HEK293 (cell line): ENCODE measurements at regions not wholly inside any gene's neighbourhood (a gene's known extent, or its start where the extent isn't known, plus 50 kb on each side); places are given as distances from the start of the nearest gene placed in this dataset.

ENCODE experiments used
- CTCF ChIA-PET: fragments of 350-600 bp; formaldehyde crosslinking; extraction: SDS; loops from one replicate; lab custom pipeline; 2021; ENCODE audit warnings: antibody characterized with exemption; lab: Yijun Ruan, JAX
- POLR2A ChIA-PET: fragments of 300-600 bp; formaldehyde crosslinking; extraction: SDS; loops from one replicate; lab custom pipeline; 2020; ENCODE audit warnings: antibody characterized with exemption, inconsistent platforms; lab: Yijun Ruan, JAX
- H3K27ac ChIP-seq: fragments of 200-500 bp; sonication (Bioruptor generic); 2 replicates; pipeline ENCODE4 v1.5.1; 2014; ENCODE audit warnings: low read depth, low read length, control low read depth, inconsistent platforms; ENCODE audit errors: extremely low read depth
- H3K36me3 ChIP-seq, 2 experiments: fragments of 200-500 bp in 1 of 2; sonication (Bioruptor generic) in 1 of 2; 1 replicate in 1 of 2; 2 replicates in 1 of 2; pipeline ENCODE4 v1.5.1; 2014 to 2017; ENCODE audit warnings: inconsistent platforms in 2 of 2, low read length in 2 of 2; ENCODE audit not compliant: control insufficient read depth in 2 of 2, insufficient read depth in 1 of 2
- H3K4me1 ChIP-seq: fragments of 200-500 bp; sonication (Bioruptor generic); 2 replicates; pipeline ENCODE4 v1.5.1; 2014; ENCODE audit warnings: mild to moderate bottlenecking, low read length, inconsistent platforms; ENCODE audit not compliant: control insufficient read depth, insufficient read depth
- H3K4me3 ChIP-seq: 2 replicates; pipeline ENCODE4 v1.5.1; 2011; ENCODE audit warnings: low read depth, mild to moderate bottlenecking, control low read depth, low read length, moderate library complexity
- H3K9me3 ChIP-seq: fragments of 200-500 bp; sonication (Bioruptor generic); 2 replicates; pipeline ENCODE4 v1.5.1; 2014; ENCODE audit warnings: low read depth, low read length, inconsistent platforms; ENCODE audit not compliant: control insufficient read depth, insufficient read depth
- ATF2 ChIP-seq: fragments of 450-650 bp; formaldehyde crosslinking; IDR thresholded peaks from 2 replicates; pipeline ENCODE4 v1.5.1; 2016; ENCODE audit warnings: missing biosample characterization, missing genetic modification characterization, low read depth
- CTCF ChIP-seq: fragments of 450-650 bp; formaldehyde crosslinking; IDR thresholded peaks from 2 replicates; pipeline ENCODE4 v1.5.1; 2016; ENCODE audit warnings: missing biosample characterization, missing genetic modification characterization
- GLI2 ChIP-seq: fragments of 450-650 bp; formaldehyde crosslinking; IDR thresholded peaks from 2 replicates; pipeline ENCODE4; 2017; ENCODE audit warnings: missing biosample characterization, missing genetic modification characterization, low read depth, borderline replicate concordance
- KLF10 ChIP-seq: fragments of 450-650 bp; IDR thresholded peaks from 2 replicates; pipeline ENCODE4 v1.5.1; 2018; ENCODE audit warnings: missing biosample characterization, mild to moderate bottlenecking, missing genetic modification characterization
- SETDB1 ChIP-seq: IDR thresholded peaks from one replicate; pipeline ENCODE4 v1.6.1; 2017; ENCODE audit warnings: mild to moderate bottlenecking, low read length, moderate library complexity, mixed read lengths; ENCODE audit not compliant: insufficient read length
- TCF7L2 ChIP-seq: IDR thresholded peaks from 2 replicates; pipeline ENCODE4 v1.6.1; 2011; ENCODE audit warnings: low read depth, mild to moderate bottlenecking, inconsistent platforms, low read length, moderate library complexity, borderline replicate concordance
- TRIM28 ChIP-seq: IDR thresholded peaks from 2 replicates; pipeline ENCODE4 v1.6.1; 2011; ENCODE audit warnings: low read length, control low read depth, borderline replicate concordance
- ZFP69B ChIP-seq: fragments of 450-650 bp; formaldehyde crosslinking; IDR thresholded peaks from 2 replicates; pipeline ENCODE4 v1.5.1; 2016; ENCODE audit warnings: missing biosample characterization, missing genetic modification characterization
- ZNF138 ChIP-seq: fragments of 450-650 bp; formaldehyde crosslinking; IDR thresholded peaks from 2 replicates; pipeline ENCODE4 v1.5.1; 2016; ENCODE audit warnings: missing biosample characterization, missing genetic modification characterization, borderline replicate concordance
- ZNF335 ChIP-seq: fragments of 450-650 bp; formaldehyde crosslinking; conservative IDR thresholded peaks from 2 replicates; pipeline ENCODE4 v1.5.1; 2016; ENCODE audit warnings: missing biosample characterization, missing genetic modification characterization
- ZNF404 ChIP-seq: fragments of 450-650 bp; formaldehyde crosslinking; IDR thresholded peaks from 2 replicates; pipeline ENCODE4 v1.5.1; 2017; ENCODE audit warnings: missing biosample characterization, missing genetic modification characterization
- ZNF677 ChIP-seq: fragments of 450-650 bp; IDR thresholded peaks from 2 replicates; pipeline ENCODE4 v1.5.0; 2018; ENCODE audit warnings: missing biosample characterization, mild to moderate bottlenecking, missing genetic modification characterization, moderate library complexity
- TF ChIP-seq, protein P1 (sequence below): fragments of 450-650 bp; formaldehyde crosslinking; IDR thresholded peaks from 2 replicates; pipeline ENCODE4 v1.5.1; 2016; ENCODE audit warnings: missing biosample characterization, missing genetic modification characterization, borderline replicate concordance
- TF ChIP-seq, protein P2 (sequence below): fragments of 450-650 bp; IDR thresholded peaks from 2 replicates; pipeline ENCODE4 v1.5.1; 2018; ENCODE audit warnings: missing biosample characterization, mild to moderate bottlenecking, missing genetic modification characterization
- TF ChIP-seq, protein P3 (sequence below): fragments of 450-650 bp; formaldehyde crosslinking; IDR thresholded peaks from 2 replicates; pipeline ENCODE4 v1.5.1; 2017; ENCODE audit warnings: missing biosample characterization, mild to moderate bottlenecking, missing genetic modification characterization, moderate library complexity
- TF ChIP-seq, protein P4 (sequence below): fragments of 450-650 bp; formaldehyde crosslinking; IDR thresholded peaks from 2 replicates; pipeline ENCODE4 v1.5.1; 2016; ENCODE audit warnings: missing biosample characterization, missing genetic modification characterization

DNA sequence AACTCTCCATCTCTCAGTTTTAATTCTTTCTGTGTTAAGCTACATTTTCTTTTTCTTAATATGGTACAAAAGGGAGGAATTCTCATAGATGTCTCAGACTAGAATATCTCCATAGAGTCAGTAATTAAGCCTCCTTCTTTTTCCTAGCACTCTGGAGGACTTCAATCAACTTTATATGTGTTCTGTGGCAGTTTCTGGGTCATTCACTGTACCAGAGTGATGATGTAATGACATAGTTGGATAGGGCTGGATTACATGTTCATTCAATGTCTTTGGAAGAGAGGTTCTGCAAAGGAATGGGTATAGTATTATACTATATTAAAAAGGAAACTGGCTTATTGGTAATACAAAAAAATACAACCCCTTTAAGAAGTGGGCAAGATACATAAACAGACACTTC is 318.3 kb upstream of the OPRM1 start:
- H3K4me1 ChIP-seq, result no peaks in the 10 kb centered on the region
- H3K4me3 ChIP-seq, result no peak overlapping the region
- ChIA-PET POLR2A (no interaction called here), CTCF (interaction anchor here (0.6 to 0.7 kb wide), 2 partner anchors 44 to 48 kb away, joined by 4 to 7 read pairs; no protein-coding TSS in a partner anchor)
- no peak overlapping the region for H3K27ac ChIP-seq
- no peaks in the 10 kb centered on the region for H3K9me3 ChIP-seq
- TF ChIP-seq ZNF404 (tag by site-specific recombination) (no peak), ZNF677 (no peak), ZFP69B (tag by site-specific recombination) (no peak), ATF2 (tag by site-specific recombination) (peak; percentile 9; the same call in 1 of the 2 replicates), SETDB1 (no peak)
- TF ChIP-seq, all 188 proteins: peak for 1
- no peaks in the 10 kb centered on the region for H3K36me3 ChIP-seq

DNA sequence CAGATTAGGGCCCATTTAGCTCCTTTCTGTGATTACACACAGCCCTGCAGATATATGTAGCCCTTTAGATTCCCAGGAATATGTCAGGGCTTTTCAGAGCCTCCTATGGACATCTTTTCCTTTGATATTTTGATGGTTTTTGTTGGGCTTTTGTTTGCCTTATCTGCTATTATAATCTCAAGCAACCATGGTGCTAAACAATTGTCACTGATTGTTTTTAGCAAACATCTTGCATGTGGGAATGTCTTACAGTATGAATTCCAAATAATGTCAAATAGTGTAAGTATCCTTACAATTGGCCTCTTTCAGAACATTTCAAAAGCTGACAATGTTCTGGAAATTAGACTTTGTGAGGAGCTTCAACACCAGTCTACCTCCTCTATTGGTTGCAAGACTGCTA is 333.6 kb upstream of the OPRM1 start:
- Histone ChIP-seq H3K4me3 (no peak overlapping the region), H3K9me3 (no peaks in the 10 kb centered on the region), H3K4me1 (no peaks in the 10 kb centered on the region), H3K27ac (no peak overlapping the region), H3K36me3 (no peaks in the 10 kb centered on the region)
- no peak for TF ChIP-seq GLI2 (tag by site-specific recombination)
- no peak for TF ChIP-seq TCF7L2
- TF ChIP-seq SETDB1, result peak; percentile 84
- no peak for TF ChIP-seq ZNF677
- peak; percentile 49; the same call in 1 of the 2 replicates for TF ChIP-seq TRIM28
- no peak for TF ChIP-seq CTCF (tag by site-specific recombination)
- ChIA-PET POLR2A (no interaction called here), CTCF (no interaction called here)

DNA sequence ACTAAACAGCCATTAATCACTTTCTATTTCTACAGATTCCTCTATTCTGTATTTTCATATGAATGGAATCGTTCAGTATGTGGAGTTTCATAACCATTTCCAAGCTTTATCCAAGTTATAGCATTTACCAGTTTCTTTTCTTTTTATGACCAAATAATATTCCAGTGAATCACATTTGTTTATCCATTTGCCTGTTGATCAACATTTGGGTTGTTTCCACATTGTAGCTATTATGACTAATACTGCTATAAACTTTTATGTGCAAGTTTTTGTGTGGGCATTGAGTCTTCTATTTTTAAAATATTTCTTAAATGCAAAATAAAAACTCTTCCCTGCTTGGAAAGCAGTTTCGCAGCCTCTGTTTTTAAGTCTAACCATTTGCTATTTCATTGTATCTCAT is 336.4 kb upstream of the OPRM1 start:
- Histone ChIP-seq H3K36me3 (no peaks in the 10 kb centered on the region), H3K27ac (no peak overlapping the region), H3K9me3 (no peaks in the 10 kb centered on the region), H3K4me1 (no peaks in the 10 kb centered on the region), H3K4me3 (no peak overlapping the region)
- POLR2A ChIA-PET, result no interaction called here
- CTCF ChIA-PET, result no interaction called here
- TF ChIP-seq, protein P1, sequence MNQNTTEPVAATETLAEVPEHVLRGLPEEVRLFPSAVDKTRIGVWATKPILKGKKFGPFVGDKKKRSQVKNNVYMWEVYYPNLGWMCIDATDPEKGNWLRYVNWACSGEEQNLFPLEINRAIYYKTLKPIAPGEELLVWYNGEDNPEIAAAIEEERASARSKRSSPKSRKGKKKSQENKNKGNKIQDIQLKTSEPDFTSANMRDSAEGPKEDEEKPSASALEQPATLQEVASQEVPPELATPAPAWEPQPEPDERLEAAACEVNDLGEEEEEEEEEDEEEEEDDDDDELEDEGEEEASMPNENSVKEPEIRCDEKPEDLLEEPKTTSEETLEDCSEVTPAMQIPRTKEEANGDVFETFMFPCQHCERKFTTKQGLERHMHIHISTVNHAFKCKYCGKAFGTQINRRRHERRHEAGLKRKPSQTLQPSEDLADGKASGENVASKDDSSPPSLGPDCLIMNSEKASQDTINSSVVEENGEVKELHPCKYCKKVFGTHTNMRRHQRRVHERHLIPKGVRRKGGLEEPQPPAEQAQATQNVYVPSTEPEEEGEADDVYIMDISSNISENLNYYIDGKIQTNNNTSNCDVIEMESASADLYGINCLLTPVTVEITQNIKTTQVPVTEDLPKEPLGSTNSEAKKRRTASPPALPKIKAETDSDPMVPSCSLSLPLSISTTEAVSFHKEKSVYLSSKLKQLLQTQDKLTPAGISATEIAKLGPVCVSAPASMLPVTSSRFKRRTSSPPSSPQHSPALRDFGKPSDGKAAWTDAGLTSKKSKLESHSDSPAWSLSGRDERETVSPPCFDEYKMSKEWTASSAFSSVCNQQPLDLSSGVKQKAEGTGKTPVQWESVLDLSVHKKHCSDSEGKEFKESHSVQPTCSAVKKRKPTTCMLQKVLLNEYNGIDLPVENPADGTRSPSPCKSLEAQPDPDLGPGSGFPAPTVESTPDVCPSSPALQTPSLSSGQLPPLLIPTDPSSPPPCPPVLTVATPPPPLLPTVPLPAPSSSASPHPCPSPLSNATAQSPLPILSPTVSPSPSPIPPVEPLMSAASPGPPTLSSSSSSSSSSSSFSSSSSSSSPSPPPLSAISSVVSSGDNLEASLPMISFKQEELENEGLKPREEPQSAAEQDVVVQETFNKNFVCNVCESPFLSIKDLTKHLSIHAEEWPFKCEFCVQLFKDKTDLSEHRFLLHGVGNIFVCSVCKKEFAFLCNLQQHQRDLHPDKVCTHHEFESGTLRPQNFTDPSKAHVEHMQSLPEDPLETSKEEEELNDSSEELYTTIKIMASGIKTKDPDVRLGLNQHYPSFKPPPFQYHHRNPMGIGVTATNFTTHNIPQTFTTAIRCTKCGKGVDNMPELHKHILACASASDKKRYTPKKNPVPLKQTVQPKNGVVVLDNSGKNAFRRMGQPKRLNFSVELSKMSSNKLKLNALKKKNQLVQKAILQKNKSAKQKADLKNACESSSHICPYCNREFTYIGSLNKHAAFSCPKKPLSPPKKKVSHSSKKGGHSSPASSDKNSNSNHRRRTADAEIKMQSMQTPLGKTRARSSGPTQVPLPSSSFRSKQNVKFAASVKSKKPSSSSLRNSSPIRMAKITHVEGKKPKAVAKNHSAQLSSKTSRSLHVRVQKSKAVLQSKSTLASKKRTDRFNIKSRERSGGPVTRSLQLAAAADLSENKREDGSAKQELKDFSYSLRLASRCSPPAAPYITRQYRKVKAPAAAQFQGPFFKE (tag by site-specific recombination), result no peak
- no peak for TF ChIP-seq ZNF138
- TF ChIP-seq KLF10, result no peak
- TF ChIP-seq, protein P2, sequence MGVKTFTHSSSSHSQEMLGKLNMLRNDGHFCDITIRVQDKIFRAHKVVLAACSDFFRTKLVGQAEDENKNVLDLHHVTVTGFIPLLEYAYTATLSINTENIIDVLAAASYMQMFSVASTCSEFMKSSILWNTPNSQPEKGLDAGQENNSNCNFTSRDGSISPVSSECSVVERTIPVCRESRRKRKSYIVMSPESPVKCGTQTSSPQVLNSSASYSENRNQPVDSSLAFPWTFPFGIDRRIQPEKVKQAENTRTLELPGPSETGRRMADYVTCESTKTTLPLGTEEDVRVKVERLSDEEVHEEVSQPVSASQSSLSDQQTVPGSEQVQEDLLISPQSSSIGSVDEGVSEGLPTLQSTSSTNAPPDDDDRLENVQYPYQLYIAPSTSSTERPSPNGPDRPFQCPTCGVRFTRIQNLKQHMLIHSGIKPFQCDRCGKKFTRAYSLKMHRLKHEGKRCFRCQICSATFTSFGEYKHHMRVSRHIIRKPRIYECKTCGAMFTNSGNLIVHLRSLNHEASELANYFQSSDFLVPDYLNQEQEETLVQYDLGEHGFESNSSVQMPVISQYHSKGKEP (tag by site-specific recombination), result no peak
- TF ChIP-seq ZNF335 (tag by site-specific recombination), result no peak
- TF ChIP-seq, protein P3, sequence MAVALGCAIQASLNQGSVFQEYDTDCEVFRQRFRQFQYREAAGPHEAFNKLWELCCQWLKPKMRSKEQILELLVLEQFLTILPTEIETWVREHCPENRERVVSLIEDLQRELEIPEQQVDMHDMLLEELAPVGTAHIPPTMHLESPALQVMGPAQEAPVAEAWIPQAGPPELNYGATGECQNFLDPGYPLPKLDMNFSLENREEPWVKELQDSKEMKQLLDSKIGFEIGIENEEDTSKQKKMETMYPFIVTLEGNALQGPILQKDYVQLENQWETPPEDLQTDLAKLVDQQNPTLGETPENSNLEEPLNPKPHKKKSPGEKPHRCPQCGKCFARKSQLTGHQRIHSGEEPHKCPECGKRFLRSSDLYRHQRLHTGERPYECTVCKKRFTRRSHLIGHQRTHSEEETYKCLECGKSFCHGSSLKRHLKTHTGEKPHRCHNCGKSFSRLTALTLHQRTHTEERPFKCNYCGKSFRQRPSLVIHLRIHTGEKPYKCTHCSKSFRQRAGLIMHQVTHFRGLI (tag by site-specific recombination), result no peak
- TF ChIP-seq, protein P4, sequence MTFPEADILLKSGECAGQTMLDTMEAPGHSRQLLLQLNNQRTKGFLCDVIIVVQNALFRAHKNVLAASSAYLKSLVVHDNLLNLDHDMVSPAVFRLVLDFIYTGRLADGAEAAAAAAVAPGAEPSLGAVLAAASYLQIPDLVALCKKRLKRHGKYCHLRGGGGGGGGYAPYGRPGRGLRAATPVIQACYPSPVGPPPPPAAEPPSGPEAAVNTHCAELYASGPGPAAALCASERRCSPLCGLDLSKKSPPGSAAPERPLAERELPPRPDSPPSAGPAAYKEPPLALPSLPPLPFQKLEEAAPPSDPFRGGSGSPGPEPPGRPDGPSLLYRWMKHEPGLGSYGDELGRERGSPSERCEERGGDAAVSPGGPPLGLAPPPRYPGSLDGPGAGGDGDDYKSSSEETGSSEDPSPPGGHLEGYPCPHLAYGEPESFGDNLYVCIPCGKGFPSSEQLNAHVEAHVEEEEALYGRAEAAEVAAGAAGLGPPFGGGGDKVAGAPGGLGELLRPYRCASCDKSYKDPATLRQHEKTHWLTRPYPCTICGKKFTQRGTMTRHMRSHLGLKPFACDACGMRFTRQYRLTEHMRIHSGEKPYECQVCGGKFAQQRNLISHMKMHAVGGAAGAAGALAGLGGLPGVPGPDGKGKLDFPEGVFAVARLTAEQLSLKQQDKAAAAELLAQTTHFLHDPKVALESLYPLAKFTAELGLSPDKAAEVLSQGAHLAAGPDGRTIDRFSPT (tag by site-specific recombination), result no peak
